GM21360 (cell line): ENCODE measurements at regions not wholly inside any gene's neighbourhood (a gene's known extent, or its start where the extent isn't known, plus 50 kb on each side); places are given as distances from the start of the nearest gene placed in this dataset.
A peak's percentile ranks its signal among the peaks of the same experiment; 100 is the strongest.

Source experiments
- ATAC-seq: cut with Tn5 transposase; IDR thresholded peaks from one replicate; pipeline ENCODE4 v1.9.1; 2021; ENCODE audit warnings: mild to moderate bottlenecking, moderate library complexity; ENCODE audit not compliant: unreplicated experiment

DNA sequence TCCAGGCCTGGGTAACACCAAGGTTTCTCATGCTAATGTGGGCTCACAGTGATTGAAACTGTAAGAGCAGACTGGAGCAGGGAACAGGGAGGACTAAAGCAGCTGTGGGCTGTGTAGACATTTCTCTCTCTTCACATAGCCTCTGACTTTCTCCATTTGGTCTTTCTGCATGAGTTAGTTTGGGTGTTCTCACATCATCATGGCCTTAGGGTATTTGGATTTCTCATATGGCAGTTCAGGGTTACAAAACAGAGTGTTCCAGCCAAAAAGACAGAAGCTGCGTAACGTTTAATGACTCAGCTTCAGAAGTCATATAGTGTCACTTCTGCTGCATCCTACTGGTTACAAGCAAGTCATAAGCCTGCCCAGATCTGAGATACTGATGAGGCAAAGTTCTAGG is 52.0 kb upstream of the OSBPL8 start:
- ATAC-seq, result no peak

DNA sequence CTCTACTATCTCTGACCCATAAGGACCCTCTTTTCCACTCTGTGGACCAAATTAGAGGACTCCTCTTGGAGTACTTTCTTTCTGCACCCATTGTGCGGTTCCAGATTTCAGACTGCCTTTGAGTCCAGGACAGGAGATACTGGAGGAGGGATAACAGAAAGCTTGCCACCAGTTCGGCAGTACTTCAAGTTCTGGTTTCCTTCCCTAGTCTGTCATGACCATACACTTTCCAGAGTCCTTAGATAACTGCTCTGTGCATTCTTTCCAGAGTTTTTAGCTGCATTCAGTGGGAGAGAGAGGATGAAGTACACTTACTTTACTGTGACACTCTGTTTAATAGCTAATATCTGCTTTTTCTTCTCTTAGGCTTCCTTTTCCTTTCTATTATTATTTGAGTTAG is 54.8 kb upstream of the OSBPL8 start:
- no peak for ATAC-seq

- no peak for ATAC-seq
Observed at GRCh38 chr12:76618031-76618430, 58.5 kb upstream of the OSBPL8 start.

DNA sequence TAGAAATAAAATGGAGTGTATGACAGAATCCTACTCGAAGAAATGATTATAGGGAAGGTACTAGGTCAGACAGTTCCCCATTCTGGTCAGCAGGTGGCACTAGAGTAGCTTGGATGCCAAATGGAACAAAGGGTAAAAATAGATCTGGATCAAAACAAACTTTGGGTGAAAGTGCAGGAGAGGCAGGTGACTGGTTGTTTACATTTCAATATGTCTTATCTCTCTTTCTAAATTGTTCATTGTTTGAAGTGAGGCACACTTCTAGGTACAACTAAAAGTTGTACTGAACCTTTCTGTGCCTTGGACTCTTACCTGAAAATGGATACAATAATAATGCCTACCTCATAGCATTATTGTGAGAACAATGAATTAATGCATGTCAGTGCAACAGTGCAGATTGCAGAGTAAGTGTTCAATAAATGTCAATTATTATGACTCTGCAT is 62.0 kb upstream of the OSBPL8 start:
- peak; percentile 83 for ATAC-seq

DNA sequence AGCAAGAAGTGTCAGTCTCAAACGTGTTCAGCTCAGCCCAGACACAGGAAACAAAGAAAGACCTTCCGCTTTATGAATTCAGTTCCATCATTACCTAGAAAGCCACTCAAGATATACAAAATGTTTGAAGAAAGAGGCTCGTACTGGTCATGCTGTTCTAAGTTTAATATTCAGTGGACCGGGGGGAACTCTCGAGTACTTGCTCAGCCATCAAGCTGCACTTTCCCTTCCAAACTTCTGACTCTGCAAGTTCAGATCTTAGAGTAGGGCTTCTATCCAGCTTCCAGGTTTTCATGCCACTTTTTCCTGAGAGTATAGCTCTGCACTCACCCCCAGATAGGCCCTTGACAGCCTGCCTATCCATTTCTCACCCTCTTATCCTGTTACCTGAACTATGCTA is 62.8 kb upstream of the OSBPL8 start:
- ATAC-seq, result no peak

DNA sequence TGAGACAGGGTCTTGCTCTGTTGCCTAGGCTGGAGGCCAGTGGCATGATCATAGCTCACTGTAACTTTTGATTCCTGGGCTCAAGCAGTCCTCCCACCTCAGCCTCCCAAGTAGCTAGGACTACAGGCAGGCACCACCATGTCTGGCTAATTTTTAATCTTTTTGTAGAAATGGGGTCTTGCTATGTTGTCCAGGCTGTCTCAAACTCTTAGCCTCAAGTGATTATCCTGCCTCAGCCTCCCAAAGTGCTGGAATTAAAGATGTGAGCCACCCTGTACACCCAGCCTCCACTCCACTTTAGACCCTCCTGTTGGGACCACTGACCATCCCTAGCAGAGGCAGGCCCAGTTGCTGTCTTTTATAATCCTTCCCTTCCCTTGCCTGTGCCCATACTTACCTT is 63.3 kb upstream of the OSBPL8 start:
- ATAC-seq, result no peak

DNA sequence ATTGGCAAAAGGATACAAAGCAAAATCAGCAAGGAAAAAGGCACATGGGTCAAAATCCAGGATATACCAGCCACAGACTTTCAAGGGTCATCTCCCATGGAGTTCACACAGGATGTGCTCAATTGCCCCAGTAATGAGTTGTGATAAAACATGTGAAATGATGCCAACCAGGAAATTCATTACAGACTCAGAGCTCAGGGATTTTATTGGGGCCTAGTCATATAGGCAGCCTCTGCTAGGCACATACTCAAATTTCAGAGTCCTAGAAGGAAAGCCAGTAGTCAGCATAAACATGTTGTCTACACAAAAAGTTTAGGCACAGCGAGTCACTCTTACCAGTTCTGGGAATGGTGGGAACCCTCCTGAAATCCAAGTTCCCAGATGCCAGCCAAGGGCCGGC is 64.4 kb upstream of the OSBPL8 start:
- no peak for ATAC-seq

- no peak for ATAC-seq
Observed at GRCh38 chr12:76627346-76628135, 68.0 kb upstream of the OSBPL8 start.

DNA sequence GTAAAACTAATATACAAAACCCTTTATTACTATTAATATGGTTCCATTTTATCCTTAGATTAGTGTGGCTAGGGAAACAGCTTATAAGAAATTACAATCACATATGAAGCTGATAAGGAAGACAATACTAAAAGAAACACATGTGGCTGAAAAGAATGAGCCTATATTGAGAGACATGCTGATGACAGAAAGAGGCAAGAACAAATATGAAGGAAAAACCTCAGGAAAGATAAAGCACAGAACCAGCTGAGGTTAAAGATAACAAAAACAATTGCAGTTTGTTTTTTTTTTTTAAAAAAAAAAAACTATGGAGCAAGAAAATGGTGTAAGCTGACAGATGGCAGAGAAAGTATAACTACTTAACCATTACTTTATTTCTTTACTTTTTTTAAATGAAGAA is 69.2 kb upstream of the OSBPL8 start:
- no peak for ATAC-seq

DNA sequence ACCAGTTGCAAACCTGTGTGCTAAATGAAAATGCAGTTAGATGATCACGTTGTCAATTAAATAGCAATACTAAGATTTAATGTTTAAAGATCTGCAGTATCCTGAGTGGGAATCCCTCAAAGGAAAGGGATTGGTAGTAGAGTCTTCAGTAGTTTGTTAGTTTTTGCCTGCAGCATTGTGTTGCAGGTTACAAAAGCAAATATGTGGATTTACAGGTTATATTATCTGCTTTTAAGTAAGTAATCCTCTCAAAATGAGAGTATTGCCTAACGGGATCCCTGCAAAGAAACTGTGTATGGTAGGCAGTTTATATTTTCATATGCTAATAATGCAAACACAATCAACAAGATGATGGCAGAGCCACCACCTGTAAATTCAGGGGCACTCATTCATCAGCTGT is 72.2 kb upstream of the OSBPL8 start:
- ATAC-seq, result no peak

DNA sequence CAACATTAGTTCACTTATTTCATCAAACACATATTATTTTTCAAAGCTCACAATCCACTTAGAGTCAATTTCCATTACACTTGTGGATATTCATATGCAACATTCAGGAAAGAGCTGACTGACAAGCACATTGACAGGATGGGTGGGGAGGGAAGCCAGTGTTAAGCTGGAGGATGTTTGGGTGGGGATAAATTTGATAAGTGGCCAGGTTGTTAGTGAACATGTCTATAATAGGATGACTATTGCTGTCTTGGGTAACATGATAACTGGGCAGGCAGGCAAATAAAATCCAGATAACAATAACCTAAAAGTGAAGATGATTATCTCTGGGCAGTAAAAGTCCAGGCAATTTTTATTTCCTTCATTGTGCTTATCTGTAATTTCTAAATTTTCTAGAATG is 73.8 kb upstream of the OSBPL8 start:
- ATAC-seq, result no peak

GRCh38 chr12:76634133-76634532 is 74.6 kb upstream of the OSBPL8 start:
- no peak for ATAC-seq

- ATAC-seq, result no peak
Observed at GRCh38 chr12:76636121-76636692, 76.6 kb upstream of the OSBPL8 start.

GRCh38 chr12:76637807-76638206 is 78.2 kb upstream of the OSBPL8 start:
- no peak for ATAC-seq

DNA sequence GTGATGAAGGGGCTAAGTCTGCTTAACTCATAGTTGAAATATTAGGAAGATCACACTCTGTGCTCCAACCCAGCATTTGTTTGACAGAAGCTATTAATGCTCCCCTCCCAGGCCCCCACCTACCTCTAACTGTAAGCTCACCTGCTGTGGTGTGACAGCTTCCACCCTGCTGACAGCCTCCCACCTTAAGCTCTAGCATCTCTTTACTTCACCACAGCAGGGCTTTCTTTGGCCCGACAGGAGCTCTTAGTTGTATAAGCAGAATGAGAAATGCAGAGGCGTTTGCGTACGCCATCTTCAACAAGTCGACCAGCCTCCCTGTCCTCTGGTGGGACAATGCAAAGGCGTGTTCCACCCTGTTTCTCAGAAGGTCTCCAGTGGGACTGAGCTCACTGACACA is 80.1 kb upstream of the OSBPL8 start:
- no peak for ATAC-seq

DNA sequence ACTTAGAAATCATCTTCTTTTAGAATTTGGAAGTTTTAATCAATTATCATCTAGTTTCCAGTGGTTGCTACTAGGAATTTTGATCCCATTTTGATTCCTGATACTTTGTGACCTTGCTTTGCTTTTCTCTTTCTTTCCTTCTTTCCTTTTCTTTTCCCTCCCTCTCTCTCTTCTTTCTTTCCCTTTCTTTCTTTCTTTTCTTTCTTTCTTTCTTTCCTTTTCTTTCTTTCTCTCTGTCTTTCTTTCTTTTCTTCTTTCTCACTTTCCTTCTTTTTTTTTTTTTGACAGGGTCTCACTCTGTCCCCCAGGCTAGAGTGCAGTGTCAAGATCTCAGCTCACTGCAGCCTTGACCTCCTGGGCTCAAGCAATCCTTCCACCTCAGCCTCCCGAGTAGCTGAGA is 81.5 kb upstream of the OSBPL8 start:
- ATAC-seq, result no peak

GRCh38 chr12:76641961-76642360 is 82.4 kb upstream of the OSBPL8 start:
- ATAC-seq, result no peak

- no peak for ATAC-seq
Observed at GRCh38 chr12:76643438-76643837, 83.9 kb upstream of the OSBPL8 start.

DNA sequence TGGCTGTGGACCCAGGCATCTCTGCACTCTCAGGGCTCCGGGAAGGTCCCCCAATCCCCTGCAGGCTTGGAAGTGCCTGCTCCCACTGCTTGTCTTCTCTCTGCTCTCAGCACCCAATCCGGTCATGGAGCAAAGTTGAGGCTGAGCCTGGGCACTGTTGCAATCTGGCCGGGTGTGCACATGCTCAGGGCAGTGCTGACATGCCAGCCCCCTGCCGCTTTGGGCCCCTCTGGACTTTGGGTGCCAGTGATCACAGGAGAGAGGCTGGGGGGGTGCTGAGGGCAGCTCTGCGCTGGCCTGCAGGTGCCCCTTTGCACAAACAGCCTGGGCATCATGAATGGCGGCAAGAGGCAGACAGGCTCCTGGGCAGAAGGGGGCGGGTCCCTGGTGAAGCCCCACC is 85.4 kb upstream of the OSBPL8 start:
- no peak for ATAC-seq

- no peak for ATAC-seq
Observed at GRCh38 chr12:76645934-76646333, 86.4 kb upstream of the OSBPL8 start.

GRCh38 chr12:76646366-76646765 is 86.8 kb upstream of the OSBPL8 start:
- no peak for ATAC-seq

GRCh38 chr12:76649099-76649498 is 89.5 kb upstream of the OSBPL8 start:
- ATAC-seq, result no peak

DNA sequence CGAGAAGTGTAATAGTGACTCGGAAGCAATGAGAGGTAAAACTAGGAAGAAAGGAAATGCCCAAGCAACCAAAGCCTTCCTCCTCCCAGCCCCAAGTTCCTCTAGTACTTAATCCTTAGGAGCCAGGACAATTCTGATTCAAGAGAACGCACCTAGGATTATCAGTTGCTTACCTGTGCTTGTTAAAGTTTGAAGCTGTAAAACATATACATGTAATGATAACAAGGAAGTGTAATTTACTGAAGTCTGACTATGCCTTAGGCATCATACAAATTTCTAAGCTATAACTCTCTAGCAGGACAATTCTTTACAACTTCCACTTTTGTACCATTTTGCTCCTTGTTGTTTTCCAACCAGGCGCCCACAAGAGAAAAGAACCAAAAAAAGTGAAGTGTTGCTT is 92.8 kb upstream of the OSBPL8 start:
- ATAC-seq, result no peak
